ENCODE measurements at regions not wholly inside any gene's neighbourhood (a gene's known extent, or its start where the extent isn't known, plus 50 kb on each side); places are given as distances from the start of the nearest gene placed in this dataset.

DNA sequence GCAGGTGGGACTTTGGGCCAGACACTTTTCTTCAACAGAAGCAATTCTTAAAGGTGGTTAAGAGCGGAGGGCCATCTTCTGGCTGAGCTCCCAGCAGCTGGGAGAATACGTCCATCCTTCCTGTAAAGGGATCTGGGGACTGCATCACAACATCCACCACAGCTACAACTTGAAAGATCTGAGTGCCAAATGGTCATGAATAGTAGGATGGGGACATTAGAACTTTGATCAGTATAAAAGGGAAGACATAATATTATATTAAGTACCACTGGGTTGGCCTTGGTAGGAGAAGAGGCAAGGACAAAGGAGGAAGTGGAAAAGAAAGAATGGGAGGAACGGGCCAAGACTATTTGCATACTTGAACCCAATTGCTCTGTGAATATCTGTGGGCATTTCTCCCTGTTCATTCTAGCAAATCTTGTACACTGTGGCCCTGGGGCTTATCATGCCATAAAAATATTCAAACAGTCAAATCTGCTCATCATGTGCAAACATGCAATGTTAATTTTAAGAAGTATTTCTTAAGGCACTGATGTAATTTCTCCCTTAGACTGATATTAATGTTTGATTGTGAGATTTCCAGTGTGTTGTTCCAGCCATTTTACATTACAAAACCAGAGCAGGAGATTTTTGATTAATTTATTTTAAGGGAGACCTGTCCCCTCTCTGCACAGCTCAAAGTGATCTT, 65.5 kb upstream of the CREB5 start:
- Histone ChIP-seq H3K9me3 (ENCODE audit: control insufficient read depth, low read depth, low read length) (no peaks in the 10 kb centered on the region), H3K4me2 (ENCODE audit: control insufficient read depth, extremely low read depth, insufficient read depth, low read depth, low read length) (peak overlapping the region; percentile 8), H3K27me3 (ENCODE audit: control insufficient read depth, extremely low read depth, insufficient read depth, low read length) (no peaks in the 10 kb centered on the region), H3K4me1 (ENCODE audit: control insufficient read depth, extremely low read depth, insufficient read depth, low read length) (peaks cover 17% of the 10 kb centered on the region), H4K20me1 (ENCODE audit: control insufficient read depth, extremely low read depth, insufficient read depth, low read length) (no peaks in the 10 kb centered on the region), H2AFZ (ENCODE audit: control insufficient read depth, low read length) (no peak overlapping the region), H3K36me3 (ENCODE audit: control insufficient read depth in 2 of 2, extremely low read depth in 1 of 2, insufficient read depth in 2 of 2, low read length in 2 of 2) (no peaks in the 10 kb centered on the region), H3K4me3 (ENCODE audit: control insufficient read depth in 2 of 3, extremely low read depth in 1 of 3, insufficient read depth in 2 of 3, low read depth in 1 of 3, low read length in 3 of 3) (no peak overlapping the region), H3K9ac (ENCODE audit: control insufficient read depth, extremely low read depth, insufficient read depth, low read length) (no peak overlapping the region), H3K79me2 (ENCODE audit: control insufficient read depth, insufficient read depth, low read length) (no peaks in the 10 kb centered on the region), H3K9me1 (ENCODE audit: control insufficient read depth, extremely low read depth, insufficient read depth, low read length) (no peaks in the 10 kb centered on the region), H3K27ac (ENCODE audit: control insufficient read depth, insufficient read depth, low read length) (no peak overlapping the region)
- TF ChIP-seq, protein P1, sequence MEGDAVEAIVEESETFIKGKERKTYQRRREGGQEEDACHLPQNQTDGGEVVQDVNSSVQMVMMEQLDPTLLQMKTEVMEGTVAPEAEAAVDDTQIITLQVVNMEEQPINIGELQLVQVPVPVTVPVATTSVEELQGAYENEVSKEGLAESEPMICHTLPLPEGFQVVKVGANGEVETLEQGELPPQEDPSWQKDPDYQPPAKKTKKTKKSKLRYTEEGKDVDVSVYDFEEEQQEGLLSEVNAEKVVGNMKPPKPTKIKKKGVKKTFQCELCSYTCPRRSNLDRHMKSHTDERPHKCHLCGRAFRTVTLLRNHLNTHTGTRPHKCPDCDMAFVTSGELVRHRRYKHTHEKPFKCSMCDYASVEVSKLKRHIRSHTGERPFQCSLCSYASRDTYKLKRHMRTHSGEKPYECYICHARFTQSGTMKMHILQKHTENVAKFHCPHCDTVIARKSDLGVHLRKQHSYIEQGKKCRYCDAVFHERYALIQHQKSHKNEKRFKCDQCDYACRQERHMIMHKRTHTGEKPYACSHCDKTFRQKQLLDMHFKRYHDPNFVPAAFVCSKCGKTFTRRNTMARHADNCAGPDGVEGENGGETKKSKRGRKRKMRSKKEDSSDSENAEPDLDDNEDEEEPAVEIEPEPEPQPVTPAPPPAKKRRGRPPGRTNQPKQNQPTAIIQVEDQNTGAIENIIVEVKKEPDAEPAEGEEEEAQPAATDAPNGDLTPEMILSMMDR (optimal IDR thresholded peaks at IDR 0.05 in 1 of 3, IDR thresholded peaks at IDR 0.05 in 1 of 3, conservative IDR thresholded peaks at IDR 0.05 in 1 of 3; ENCODE audit: extremely low read depth in 1 of 3, insufficient read depth in 2 of 3, low read length in 3 of 3): no peak
- no peak for TF ChIP-seq EZH2 (IDR thresholded peaks at IDR 0.05; ENCODE audit: low read length)
- FAIRE-seq: no peak
- DNase-seq (ENCODE audit: low read depth, low spot score): no peak
- dilution Hi-C loops (cut with MboI; ENCODE audit: extremely low pct_ligation_motif_present, low sequenced_read_pairs): no loop called here

DNA sequence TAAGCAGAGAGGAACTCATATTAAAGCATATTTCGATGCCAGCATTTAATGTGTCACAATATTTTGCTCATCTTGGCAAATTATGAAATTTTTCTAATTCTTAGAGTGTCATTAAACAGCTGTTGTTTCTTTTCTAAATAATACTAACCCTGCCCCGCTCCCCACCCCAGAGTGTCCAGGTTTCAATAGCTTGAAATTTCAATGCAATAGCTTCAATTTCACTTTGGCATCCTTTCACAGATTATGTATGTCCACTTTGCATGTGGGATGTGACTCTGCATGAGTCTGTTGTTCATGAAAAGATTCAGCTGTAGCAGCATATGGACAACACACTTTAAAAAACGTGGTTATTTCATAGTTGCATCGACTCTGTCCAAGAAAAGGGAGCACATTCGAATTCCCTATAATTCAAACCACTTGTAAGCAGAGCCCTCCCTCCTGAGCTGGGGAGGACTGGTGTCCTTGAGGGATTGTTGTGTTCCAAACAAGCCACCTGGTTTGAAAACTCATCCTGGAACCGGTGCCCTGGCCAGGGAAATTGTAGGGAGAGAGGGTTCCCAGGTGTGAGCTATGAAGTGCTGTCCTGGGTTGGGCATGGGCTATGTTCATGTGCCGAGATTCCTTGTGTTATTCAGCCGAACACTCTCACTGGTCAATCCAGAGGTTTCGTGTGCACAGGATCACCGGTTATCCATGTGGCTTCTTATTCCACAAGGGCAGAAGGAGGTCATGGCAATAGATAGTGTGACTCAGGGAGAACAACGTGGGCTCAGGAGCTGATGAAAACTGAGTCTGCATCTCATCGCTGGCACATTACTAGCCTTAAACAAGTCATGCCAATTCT, 64.6 kb upstream of the CREB5 start:
- no peaks in the 10 kb centered on the region for H3K9me1 ChIP-seq (ENCODE audit: control insufficient read depth, extremely low read depth, insufficient read depth, low read length)
- H2AFZ ChIP-seq (ENCODE audit: control insufficient read depth, low read length): no peak overlapping the region
- FAIRE-seq (no peak), DNase-seq (ENCODE audit: low read depth, low spot score) (no peak)
- H3K27ac ChIP-seq (ENCODE audit: control insufficient read depth, insufficient read depth, low read length): no peak overlapping the region
- TF ChIP-seq, protein P1 (optimal IDR thresholded peaks at IDR 0.05 in 1 of 3, IDR thresholded peaks at IDR 0.05 in 1 of 3, conservative IDR thresholded peaks at IDR 0.05 in 1 of 3; ENCODE audit: extremely low read depth in 1 of 3, insufficient read depth in 2 of 3, low read length in 3 of 3): no peak
- no peak for TF ChIP-seq EZH2 (IDR thresholded peaks at IDR 0.05; ENCODE audit: low read length)
- H3K9ac ChIP-seq (ENCODE audit: control insufficient read depth, extremely low read depth, insufficient read depth, low read length): no peak overlapping the region
- no peaks in the 10 kb centered on the region for H4K20me1 ChIP-seq (ENCODE audit: control insufficient read depth, extremely low read depth, insufficient read depth, low read length)
- peak overlapping the region; percentile 29 for H3K4me2 ChIP-seq (ENCODE audit: control insufficient read depth, extremely low read depth, insufficient read depth, low read depth, low read length)
- H3K9me3 ChIP-seq (ENCODE audit: control insufficient read depth, low read depth, low read length): no peaks in the 10 kb centered on the region
- no peaks in the 10 kb centered on the region for H3K27me3 ChIP-seq (ENCODE audit: control insufficient read depth, extremely low read depth, insufficient read depth, low read length)
- no peaks in the 10 kb centered on the region for H3K36me3 ChIP-seq (ENCODE audit: control insufficient read depth in 2 of 2, extremely low read depth in 1 of 2, insufficient read depth in 2 of 2, low read length in 2 of 2)
- peaks cover 17% of the 10 kb centered on the region for H3K4me1 ChIP-seq (ENCODE audit: control insufficient read depth, extremely low read depth, insufficient read depth, low read length)
- H3K79me2 ChIP-seq (ENCODE audit: control insufficient read depth, insufficient read depth, low read length): no peaks in the 10 kb centered on the region
- dilution Hi-C loops (cut with MboI; ENCODE audit: extremely low pct_ligation_motif_present, low sequenced_read_pairs): no loop called here
- H3K4me3 ChIP-seq (ENCODE audit: control insufficient read depth in 2 of 3, extremely low read depth in 1 of 3, insufficient read depth in 2 of 3, low read depth in 1 of 3, low read length in 3 of 3): no peak overlapping the region

Measured in keratinocyte (primary cell).